ENCODE measurements at regions not wholly inside any gene's neighbourhood (a gene's known extent, or its start where the extent isn't known, plus 50 kb on each side); places are given as distances from the start of the nearest gene placed in this dataset.
"Not testable (repeated sequence)": the region's sequence is repeated elsewhere in the genome, so short reads cannot be mapped to it uniquely, and the experiment has no call there.

GRCh38 chrX:140138492-140138891, 173.2 kb upstream of the CXorf66 start:
- not testable (repeated sequence) for H3K36me3 Mint-ChIP-seq; ATAC-seq; H3K9me3 Mint-ChIP-seq; DNase-seq (ENCODE audit: low spot score in 2 of 2); H3K27ac Mint-ChIP-seq

DNA sequence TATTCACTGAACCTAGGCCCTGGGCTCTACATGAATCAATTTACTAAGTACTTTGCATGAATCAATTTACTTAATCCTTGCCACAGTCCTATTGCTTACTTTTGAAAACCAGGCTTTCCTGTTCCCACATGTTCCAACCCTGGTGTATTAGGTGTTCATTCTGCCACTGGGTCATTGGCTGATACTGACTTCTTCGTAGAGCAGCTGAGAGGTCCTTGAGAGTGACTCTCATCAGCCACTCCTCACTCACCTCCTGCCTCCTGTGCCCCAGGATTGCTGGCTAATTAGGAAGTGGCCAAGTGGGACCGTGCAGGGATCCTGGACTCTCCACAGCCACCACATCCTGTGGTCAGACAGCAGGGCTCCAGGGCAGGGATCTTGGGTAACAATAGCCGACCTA, 172.7 kb upstream of the CXorf66 start:
- not testable (repeated sequence) for H3K36me3 Mint-ChIP-seq; ATAC-seq; H3K9me3 Mint-ChIP-seq; DNase-seq (ENCODE audit: low spot score in 2 of 2); H3K27ac Mint-ChIP-seq

DNA sequence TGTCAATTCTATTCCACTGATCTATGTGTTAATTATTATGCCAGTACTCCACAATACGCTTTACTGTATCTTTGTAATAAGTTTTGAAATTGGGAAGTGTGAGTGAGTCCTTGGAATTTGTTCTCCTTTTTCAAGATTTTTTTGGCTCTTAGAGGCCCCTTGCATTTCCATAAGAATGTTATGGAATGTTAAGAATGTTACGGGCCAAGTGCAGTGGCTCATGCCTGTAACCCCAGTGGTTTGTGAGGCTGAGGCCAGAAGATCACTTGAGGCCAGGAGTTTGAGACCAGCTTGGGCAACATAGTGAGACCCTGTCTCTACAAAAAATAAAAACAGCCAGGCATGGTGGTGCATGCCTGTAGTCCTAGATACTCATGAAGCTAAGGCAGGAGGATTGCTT, 167.6 kb upstream of the CXorf66 start:
- Mint-ChIP-seq H3K27ac (no peak overlapping the region), H3K36me3 (no peaks in the 10 kb centered on the region), H3K9me3 (no peaks in the 10 kb centered on the region)
- ATAC-seq: no peak
- no peak for DNase-seq (ENCODE audit: low spot score in 2 of 2)

DNA sequence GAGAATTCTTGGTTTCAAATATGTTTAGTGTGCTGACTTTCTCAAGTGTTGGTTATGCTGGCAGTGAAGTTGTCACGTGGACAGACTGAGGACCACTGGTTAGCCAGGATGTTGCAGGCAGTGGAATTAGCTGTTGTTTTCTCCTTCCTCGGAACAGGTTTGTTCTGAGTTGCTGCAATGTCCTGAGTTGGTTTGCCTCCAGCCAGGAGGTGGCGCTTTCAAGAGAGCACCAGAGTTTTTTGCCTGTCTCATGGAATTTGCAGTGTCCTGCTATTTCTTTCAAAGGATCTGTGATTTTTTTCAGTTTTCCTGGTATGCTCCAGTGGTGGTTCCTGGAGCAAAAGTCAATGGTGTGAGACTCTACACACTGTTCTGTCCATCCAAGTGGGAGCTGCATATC, 158.1 kb upstream of the CXorf66 start:
- Mint-ChIP-seq H3K27ac (no peak overlapping the region), H3K36me3 (peaks cover 0 to 5% of the 10 kb centered on the region in 2 donors), H3K9me3 (no peaks in the 10 kb centered on the region)
- no peak for ATAC-seq
- DNase-seq (ENCODE audit: low spot score in 2 of 2): no peak

DNA sequence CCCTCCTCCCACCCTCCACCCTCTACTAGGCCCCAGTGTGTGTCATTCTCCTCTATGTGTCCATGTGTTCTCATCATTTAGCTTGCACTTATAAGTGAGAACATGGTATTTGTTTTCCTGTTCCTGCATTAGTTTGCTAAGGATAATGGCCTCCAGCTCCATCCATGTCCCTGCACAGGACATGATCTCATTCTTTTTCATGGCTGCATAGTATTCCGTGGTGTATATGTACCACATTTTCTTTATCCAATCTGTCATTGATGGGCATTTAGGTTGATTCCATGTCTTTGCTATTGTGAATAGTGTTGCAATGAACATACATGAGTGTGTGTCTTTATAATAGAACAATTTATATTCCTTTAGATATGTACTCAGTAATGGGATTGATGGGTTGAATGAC, 148.7 kb upstream of the CXorf66 start:
- not testable (repeated sequence) for H3K9me3 Mint-ChIP-seq, ATAC-seq

GRCh38 chrX:140110081-140110650, 144.8 kb upstream of the CXorf66 start:
- ATAC-seq (no peak), DNase-seq (ENCODE audit: low spot score in 2 of 2) (no peak)
- H3K36me3 Mint-ChIP-seq: no peaks in the 10 kb centered on the region
- no peak overlapping the region for H3K27ac Mint-ChIP-seq
- no peaks in the 10 kb centered on the region for H3K9me3 Mint-ChIP-seq

More for the DNA sequence above, 148.7 kb upstream of the CXorf66 start:
- not testable (repeated sequence) for H3K36me3 Mint-ChIP-seq; H3K27ac Mint-ChIP-seq; DNase-seq (ENCODE audit: low spot score in 2 of 2)

DNA sequence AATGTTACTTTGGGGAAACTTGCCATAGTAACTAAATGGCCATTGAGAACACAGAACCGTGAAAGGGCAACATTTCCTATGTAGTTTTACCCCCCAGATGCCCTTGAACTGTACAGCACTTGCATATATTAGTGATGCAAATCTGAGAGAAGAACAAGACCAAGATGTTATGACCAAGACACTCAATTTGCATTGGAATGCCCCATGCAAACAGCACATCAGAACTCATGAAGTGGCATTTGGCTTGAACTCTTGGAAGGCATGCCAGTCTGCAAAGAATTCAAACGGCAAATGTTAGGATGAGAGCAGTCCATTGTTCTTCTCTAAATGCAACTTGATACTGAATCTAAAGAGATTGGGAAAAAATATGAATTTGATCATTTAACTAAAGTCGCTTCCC, 139.4 kb upstream of the CXorf66 start:
- ATAC-seq: no peak
- Mint-ChIP-seq H3K9me3 (no peaks in the 10 kb centered on the region), H3K36me3 (no peaks in the 10 kb centered on the region), H3K27ac (no peak overlapping the region)
- DNase-seq (ENCODE audit: low spot score in 2 of 2): no peak

DNA sequence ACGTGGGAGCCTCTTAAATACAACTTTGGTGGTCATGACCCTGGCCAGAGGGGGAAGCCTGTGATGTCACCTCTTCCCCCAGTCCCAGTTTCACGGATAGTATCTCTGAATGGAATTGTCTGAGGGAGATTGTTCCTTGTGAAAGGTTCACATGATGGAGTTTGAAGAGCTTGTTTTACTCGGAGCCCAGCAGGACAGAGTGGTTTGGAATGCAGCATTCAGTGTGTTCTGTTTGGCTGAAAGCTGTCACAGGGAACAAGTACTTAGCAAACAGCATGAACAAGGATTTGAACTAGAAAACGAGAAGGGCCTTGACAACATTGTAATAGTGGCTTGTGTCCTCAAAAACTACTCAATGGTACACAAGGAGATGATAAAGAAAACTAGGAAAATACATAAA, 133.9 kb upstream of the CXorf66 start:
- Mint-ChIP-seq H3K9me3 (no peaks in the 10 kb centered on the region), H3K36me3 (no peaks in the 10 kb centered on the region), H3K27ac (no peak overlapping the region)
- ATAC-seq: no peak
- DNase-seq (ENCODE audit: low spot score in 2 of 2): no peak

DNA sequence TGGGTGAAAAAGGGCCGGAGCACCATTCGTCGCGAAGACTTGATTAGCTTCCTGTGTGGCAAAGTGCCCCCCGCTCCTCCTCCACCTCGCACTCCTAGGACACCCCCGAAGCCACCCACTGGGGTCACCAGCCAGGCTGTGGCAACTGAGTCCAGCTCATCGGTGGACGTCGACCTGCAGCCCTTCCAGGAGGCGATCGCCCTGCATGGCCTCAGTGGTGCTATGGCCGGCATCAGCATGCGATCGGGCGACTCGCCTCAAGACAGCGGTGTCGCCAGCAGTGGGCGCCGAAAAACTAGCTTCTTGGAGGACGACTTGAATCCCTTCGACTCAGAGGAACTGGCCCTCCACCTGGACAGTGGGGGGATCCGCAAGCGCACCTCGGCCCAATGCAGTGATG, 126.8 kb upstream of the CXorf66 start:
- Mint-ChIP-seq H3K27ac (no peak overlapping the region), H3K9me3 (no peaks in the 10 kb centered on the region), H3K36me3 (peaks cover 0 to 5% of the 10 kb centered on the region in 2 donors)
- DNase-seq (ENCODE audit: low spot score in 2 of 2) (no peak), ATAC-seq (no peak)

- peak in 1 of 2 donors; percentile 22 for DNase-seq (ENCODE audit: low spot score in 2 of 2)
- Mint-ChIP-seq H3K27ac (no peak overlapping the region), H3K9me3 (no peaks in the 10 kb centered on the region), H3K36me3 (peaks cover 0 to 5% of the 10 kb centered on the region in 2 donors)
- peak; percentile 34 to 90 for ATAC-seq
These were observed 126.0 kb upstream of the CXorf66 start for GRCh38 chrX:140091125-140091886.

- Mint-ChIP-seq H3K36me3 (peaks cover 0 to 5% of the 10 kb centered on the region in 2 donors), H3K27ac (no peak overlapping the region), H3K9me3 (no peaks in the 10 kb centered on the region)
- no peak for ATAC-seq
- DNase-seq (ENCODE audit: low spot score in 2 of 2): no peak
These were observed 125.4 kb upstream of the CXorf66 start for GRCh38 chrX:140090800-140091124.

- no peaks in the 10 kb centered on the region for H3K9me3 Mint-ChIP-seq
- DNase-seq (ENCODE audit: low spot score in 2 of 2) (no peak), ATAC-seq (no peak)
- H3K27ac Mint-ChIP-seq: no peak overlapping the region
- peaks cover 0 to 5% of the 10 kb centered on the region in 2 donors for H3K36me3 Mint-ChIP-seq
These were observed 123.1 kb upstream of the CXorf66 start for GRCh38 chrX:140088438-140088837.

GRCh38 chrX:140087875-140088274, 122.6 kb upstream of the CXorf66 start:
- H3K27ac Mint-ChIP-seq: no peak overlapping the region
- H3K9me3 Mint-ChIP-seq: no peaks in the 10 kb centered on the region
- ATAC-seq: no peak
- peaks cover 0 to 5% of the 10 kb centered on the region in 2 donors for H3K36me3 Mint-ChIP-seq
- no peak for DNase-seq (ENCODE audit: low spot score in 2 of 2)

DNA sequence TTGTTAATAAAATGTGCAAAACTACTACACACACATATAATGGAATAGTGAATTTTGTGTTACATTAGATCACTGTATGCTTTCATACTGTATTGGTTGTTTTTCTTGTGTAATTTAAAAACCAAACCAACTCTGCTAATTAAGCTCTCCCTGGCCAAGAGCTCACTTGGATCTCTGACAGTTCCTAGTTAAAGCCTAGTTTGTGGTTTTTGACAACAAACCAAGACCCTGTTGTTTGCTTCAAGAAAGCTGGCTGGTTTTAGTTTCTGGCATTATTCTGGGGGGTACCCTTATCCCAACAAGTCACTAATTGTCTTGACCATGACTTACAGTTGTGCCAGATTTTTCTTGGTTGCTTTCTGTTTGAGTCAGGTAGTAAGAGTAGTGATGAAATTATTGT, 121.4 kb upstream of the CXorf66 start:
- no peak for ATAC-seq
- Mint-ChIP-seq H3K36me3 (no peaks in the 10 kb centered on the region), H3K9me3 (no peaks in the 10 kb centered on the region), H3K27ac (no peak overlapping the region)
- DNase-seq (ENCODE audit: low spot score in 2 of 2): no peak

DNA sequence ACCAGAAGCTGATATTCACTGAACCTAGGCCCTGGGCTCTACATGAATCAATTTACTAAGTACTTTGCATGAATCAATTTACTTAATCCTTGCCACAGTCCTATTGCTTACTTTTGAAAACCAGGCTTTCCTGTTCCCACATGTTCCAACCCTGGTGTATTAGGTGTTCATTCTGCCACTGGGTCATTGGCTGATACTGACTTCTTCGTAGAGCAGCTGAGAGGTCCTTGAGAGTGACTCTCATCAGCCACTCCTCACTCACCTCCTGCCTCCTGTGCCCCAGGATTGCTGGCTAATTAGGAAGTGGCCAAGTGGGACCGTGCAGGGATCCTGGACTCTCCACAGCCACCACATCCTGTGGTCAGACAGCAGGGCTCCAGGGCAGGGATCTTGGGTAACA, 109.5 kb upstream of the CXorf66 start:
- ATAC-seq; H3K9me3 Mint-ChIP-seq; H3K36me3 Mint-ChIP-seq; H3K27ac Mint-ChIP-seq; DNase-seq (ENCODE audit: low spot score in 2 of 2): not testable (repeated sequence)

DNA sequence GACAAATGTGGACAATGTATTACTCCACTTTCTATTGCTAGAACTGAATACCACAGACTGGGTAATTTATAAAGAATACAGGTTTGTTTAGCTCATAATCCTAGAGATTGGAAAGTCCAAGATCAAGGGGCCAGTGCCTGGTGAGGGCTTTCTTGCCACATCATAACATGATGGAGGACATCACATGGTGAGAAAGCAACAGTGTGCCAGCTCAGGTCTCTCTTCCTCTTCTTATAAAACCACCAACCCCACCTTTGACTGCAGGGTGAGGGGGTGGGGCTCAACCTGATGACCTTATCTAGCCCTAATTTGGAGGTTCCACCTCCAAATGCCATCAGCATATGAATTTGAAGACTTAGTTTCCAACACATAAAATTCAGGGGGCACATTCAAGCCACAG, 105.7 kb upstream of the CXorf66 start:
- DNase-seq (ENCODE audit: low spot score in 2 of 2) (no peak), ATAC-seq (no peak)
- no peaks in the 10 kb centered on the region for H3K36me3 Mint-ChIP-seq
- no peak overlapping the region for H3K27ac Mint-ChIP-seq
- no peaks in the 10 kb centered on the region for H3K9me3 Mint-ChIP-seq

GRCh38 chrX:140065961-140066662, 100.8 kb upstream of the CXorf66 start:
- no peaks in the 10 kb centered on the region for H3K9me3 Mint-ChIP-seq
- ATAC-seq (no peak), DNase-seq (ENCODE audit: low spot score in 2 of 2) (no peak)
- H3K36me3 Mint-ChIP-seq: no peaks in the 10 kb centered on the region
- no peak overlapping the region for H3K27ac Mint-ChIP-seq

DNA sequence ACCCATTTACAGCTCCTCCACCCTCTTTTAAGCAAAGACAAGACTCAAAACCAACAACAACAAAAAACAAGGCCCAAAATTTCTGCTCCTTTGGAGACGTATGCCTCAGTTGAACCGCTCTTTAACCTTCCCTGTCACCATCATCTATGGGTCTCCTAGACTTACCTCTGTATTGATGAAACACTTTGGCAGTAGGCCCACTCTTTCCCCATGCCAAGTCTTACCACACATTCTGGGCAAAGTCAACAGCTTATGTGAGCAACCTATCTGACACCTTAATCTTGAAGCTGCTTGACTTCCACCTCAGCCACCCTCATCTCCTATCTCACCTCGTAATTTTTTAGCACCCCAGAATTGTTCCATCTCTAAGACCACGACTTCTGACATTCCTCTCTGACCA, 99.7 kb upstream of the CXorf66 start:
- H3K36me3 Mint-ChIP-seq: no peaks in the 10 kb centered on the region
- no peak for ATAC-seq
- no peaks in the 10 kb centered on the region for H3K9me3 Mint-ChIP-seq
- DNase-seq (ENCODE audit: low spot score in 2 of 2): no peak
- no peak overlapping the region for H3K27ac Mint-ChIP-seq
